Right lobe of liver (tissue), 4 donors: ENCODE measurements at regions not wholly inside any gene's neighbourhood (a gene's known extent, or its start where the extent isn't known, plus 50 kb on each side); places are given as distances from the start of the nearest gene placed in this dataset.

Source experiments
- POLR2A ChIP-seq: fragments of 450-650 bp; IDR thresholded peaks from one replicate; pipeline ENCODE4 v1.6.1; 2017; ENCODE audit warnings: antibody characterized with exemption, mild to moderate bottlenecking
- TF ChIP-seq, protein P1 (sequence below), 4 donors: fragments of 200-600 bp in 3 of 4; fragments of 450-650 bp in 1 of 4; IDR thresholded peaks; one replicate each; pipeline versions ENCODE4 v1.5.1 to v1.8.0; 2016 to 2022; ENCODE audit warnings: antibody characterized with exemption in 4 of 4, mild to moderate bottlenecking in 2 of 4
- donor health status: DM: no; HTN: no; CAD: no.
- donor health status: DM: no; HTN: no; CAD: no.
- donor health status: DM: no; HTN: yes; CAD: no.

DNA sequence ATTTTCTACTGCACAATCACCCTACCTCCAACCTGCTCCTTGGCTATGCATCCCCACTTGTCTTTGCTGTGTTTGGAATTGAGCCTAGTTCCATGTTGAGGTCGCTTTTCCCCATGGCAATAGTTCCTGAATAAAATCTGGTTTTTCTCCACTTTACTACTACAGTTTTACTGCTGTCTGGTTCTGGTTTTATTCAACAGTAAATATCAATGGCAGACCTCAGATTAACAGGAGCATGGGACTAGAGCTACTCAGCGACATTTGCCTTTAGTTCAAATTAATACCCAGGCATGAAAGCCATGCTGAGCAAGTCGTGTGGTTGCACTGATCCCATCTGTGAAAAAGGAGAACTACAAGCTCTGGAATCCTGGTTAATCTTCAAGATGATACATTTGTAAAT is 460.3 kb downstream of the GRXCR1 start:
- TF ChIP-seq POLR2A: no peak
- TF ChIP-seq, protein P1, sequence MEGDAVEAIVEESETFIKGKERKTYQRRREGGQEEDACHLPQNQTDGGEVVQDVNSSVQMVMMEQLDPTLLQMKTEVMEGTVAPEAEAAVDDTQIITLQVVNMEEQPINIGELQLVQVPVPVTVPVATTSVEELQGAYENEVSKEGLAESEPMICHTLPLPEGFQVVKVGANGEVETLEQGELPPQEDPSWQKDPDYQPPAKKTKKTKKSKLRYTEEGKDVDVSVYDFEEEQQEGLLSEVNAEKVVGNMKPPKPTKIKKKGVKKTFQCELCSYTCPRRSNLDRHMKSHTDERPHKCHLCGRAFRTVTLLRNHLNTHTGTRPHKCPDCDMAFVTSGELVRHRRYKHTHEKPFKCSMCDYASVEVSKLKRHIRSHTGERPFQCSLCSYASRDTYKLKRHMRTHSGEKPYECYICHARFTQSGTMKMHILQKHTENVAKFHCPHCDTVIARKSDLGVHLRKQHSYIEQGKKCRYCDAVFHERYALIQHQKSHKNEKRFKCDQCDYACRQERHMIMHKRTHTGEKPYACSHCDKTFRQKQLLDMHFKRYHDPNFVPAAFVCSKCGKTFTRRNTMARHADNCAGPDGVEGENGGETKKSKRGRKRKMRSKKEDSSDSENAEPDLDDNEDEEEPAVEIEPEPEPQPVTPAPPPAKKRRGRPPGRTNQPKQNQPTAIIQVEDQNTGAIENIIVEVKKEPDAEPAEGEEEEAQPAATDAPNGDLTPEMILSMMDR (IDR thresholded peaks at IDR 0.05): no peak
